ENCODE measurements at regions not wholly inside any gene's neighbourhood (a gene's known extent, or its start where the extent isn't known, plus 50 kb on each side); places are given as distances from the start of the nearest gene placed in this dataset.

GRCh38 chr2:128559533-128560515, 241.2 kb upstream of the HS6ST1 start (continued):
- TF ChIP-seq ZBTB21 (CRISPR knock-in tag; IDR thresholded peaks at IDR 0.05; ENCODE audit: borderline replicate concordance) (no peak), ZNF416 (CRISPR knock-in tag; IDR thresholded peaks at IDR 0.05) (no peak), RELA (CRISPR knock-in tag; IDR thresholded peaks at IDR 0.05; ENCODE audit: borderline replicate concordance) (no peak), STAT6 (CRISPR knock-in tag; conservative IDR thresholded peaks at IDR 0.05; ENCODE audit: low read depth) (no peak), NFE2L1 (CRISPR knock-in tag; IDR thresholded peaks at IDR 0.05) (no peak)

GRCh38 chr2:128560718-128561117, 242.1 kb upstream of the HS6ST1 start:
- Mint-ChIP-seq H3K9me3 (0 out of 2 replicates have a peak, but pooled peaks cover 3% of the 10 kb centered on the region), H3K27ac (no peak overlapping the region), H3K36me3 (no peaks in the 10 kb centered on the region), H3K4me3 (no peak overlapping the region), H3K4me1 (peaks cover 11% of the 10 kb centered on the region; the same call in 1 of the 2 replicates), H3K27me3 (ENCODE audit: low read depth) (no peaks in the 10 kb centered on the region; the same call in 1 of the 2 replicates)
- ATAC-seq: no peak
- TF ChIP-seq TP53 (CRISPR knock-in tag; IDR thresholded peaks at IDR 0.05) (no peak), RORB (CRISPR knock-in tag; IDR thresholded peaks at IDR 0.05) (no peak), ESRRA (CRISPR knock-in tag; IDR thresholded peaks at IDR 0.05; ENCODE audit: borderline replicate concordance) (no peak), PRDM15 (CRISPR knock-in tag; IDR thresholded peaks at IDR 0.05) (no peak), ZNF232 (CRISPR knock-in tag; IDR thresholded peaks at IDR 0.05) (no peak), TCF7 (CRISPR knock-in tag; IDR thresholded peaks at IDR 0.05; ENCODE audit: low read depth) (no peak), HMGXB4 (CRISPR knock-in tag; IDR thresholded peaks at IDR 0.05) (no peak), CDX4 (CRISPR knock-in tag; IDR thresholded peaks at IDR 0.05; ENCODE audit: borderline replicate concordance) (no peak), ZMAT4 (CRISPR knock-in tag; IDR thresholded peaks at IDR 0.05) (no peak), CREM (CRISPR knock-in tag; IDR thresholded peaks at IDR 0.05) (no peak), ZNF425 (CRISPR knock-in tag; conservative IDR thresholded peaks at IDR 0.05) (no peak)
- POLR2A ChIA-PET: no interaction called here
- no peak for DNase-seq (ENCODE audit: low spot score)
- CTCF ChIA-PET: no interaction called here
